Erythroblast (primary cell): ENCODE measurements at regions not wholly inside any gene's neighbourhood (a gene's known extent, or its start where the extent isn't known, plus 50 kb on each side); places are given as distances from the start of the nearest gene placed in this dataset.

Experiments used
- GATA1 ChIP-seq: IDR thresholded peaks from 2 replicates; pipeline ENCODE4 v1.6.1; 2011; ENCODE audit warnings: low read depth, mild to moderate bottlenecking, control low read depth, low read length, moderate library complexity
- POLR2A ChIP-seq: IDR thresholded peaks from 2 replicates; pipeline ENCODE4 v1.6.1; 2011; ENCODE audit warnings: mild to moderate bottlenecking, low read length

GRCh38 chr4:1459722-1460511, 53.7 kb upstream of the NKX1-1 start:
- TF ChIP-seq POLR2A (no peak), GATA1 (no peak)
